K562 (cell line): ENCODE measurements at regions not wholly inside any gene's neighbourhood (a gene's known extent, or its start where the extent isn't known, plus 50 kb on each side); places are given as distances from the start of the nearest gene placed in this dataset.

Source experiments
- ATAC-seq: fragments of 200-7000 bp; cut with Tn5 transposase; 3 replicates; pipeline ENCODE4 v1.9.1; 2020; ENCODE audit warnings: moderate library complexity
- BruUV-seq: library from RNA; stranded (reverse); fragments of 400-500 nt; replicated peaks from 2 replicates; lab custom pipeline; 2021; lab: Mats Ljungman, UMichigan
- CTCF ChIA-PET: fragments of 300-600 bp; formaldehyde crosslinking; extraction: SDS; loops from one replicate; lab custom pipeline; 2021; ENCODE audit warnings: low intra/inter-chr PET ratio; lab: Yijun Ruan, JAX
- POLR2A ChIA-PET: fragments of 300-600, 350-650 bp; sonication (Branson Sonifier 250); formaldehyde crosslinking; extraction: SDS; loops from one replicate; lab custom pipeline; 2021; ENCODE audit warnings: antibody characterized with exemption, inconsistent platforms; lab: Yijun Ruan, JAX
- DNase-seq, 4 experiments: peaks; one replicate each; pipeline versions ENCODE4 v3.0.0 to v3.0.0-alpha.2; 2011 to 2018; ENCODE audit warnings: low spot score in 3 of 4, mixed read lengths in 3 of 4; ENCODE audit errors: extremely low read depth in 1 of 4
- FAIRE-seq: peaks from 2 replicates; lab custom pipeline; 2011; peaks lifted over from hg19 to GRCh38; lab: Jason Lieb, UNC
- H2AFZ ChIP-seq: 2 replicates; pipeline ENCODE4 v1.6.0; 2011; ENCODE audit warnings: low read depth, low read length, control low read depth, inconsistent platforms
- H3K27ac ChIP-seq: fragments of 200-600 bp; 3 replicates; pipeline ENCODE4 v1.8.0; 2011; ENCODE audit warnings: low read depth, mild to moderate bottlenecking, control low read depth, inconsistent platforms, low read length, moderate library complexity, mixed read lengths; ENCODE audit errors: extremely low read depth
- H3K27me3 ChIP-seq, 2 experiments: fragments of 300-600 bp in 1 of 2; 2 replicates in 1 of 2; 3 replicates in 1 of 2; pipeline versions ENCODE4 v1.6.0 to v1.8.0; 2011; ENCODE audit warnings: inconsistent platforms in 2 of 2, low read length in 2 of 2, mild to moderate bottlenecking in 1 of 2, mixed read lengths in 1 of 2, moderate library complexity in 1 of 2; ENCODE audit not compliant: control insufficient read depth in 2 of 2, insufficient read depth in 2 of 2
- H3K36me3 ChIP-seq: fragments of 300-600 bp; 3 replicates; pipeline ENCODE4 v1.8.0; 2011; ENCODE audit warnings: mild to moderate bottlenecking, low read length, inconsistent platforms; ENCODE audit not compliant: control insufficient read depth, insufficient read depth
- H3K4me1 ChIP-seq, 2 experiments: fragments of 200-600 bp in 1 of 2; replicated peaks in 1 of 2; 2 replicates in 1 of 2; 3 replicates in 1 of 2; pipeline versions ENCODE4 v1.5.1 to v1.8.0; 2011; ENCODE audit warnings: inconsistent platforms in 2 of 2, low read length in 2 of 2, mild to moderate bottlenecking in 1 of 2, mixed read lengths in 1 of 2, moderate library complexity in 1 of 2; ENCODE audit not compliant: control insufficient read depth in 2 of 2, insufficient read depth in 2 of 2
- H3K4me2 ChIP-seq: 2 replicates; pipeline ENCODE4 v1.6.1; 2011; ENCODE audit warnings: low read length, control low read depth, inconsistent platforms, mixed read lengths; ENCODE audit not compliant: insufficient read depth
- H3K4me3 ChIP-seq: fragments of 200-600 bp; sonication (generic), shearing (Covaris generic); 2 replicates; pipeline ENCODE4 v1.5.1; 2016; ENCODE audit warnings: control low read depth, inconsistent platforms
- H3K79me2 ChIP-seq: fragments of 200-600 bp; 3 replicates; pipeline ENCODE4 v1.8.0; 2011; ENCODE audit warnings: low read length, inconsistent platforms; ENCODE audit not compliant: control insufficient read depth, insufficient read depth
- H3K9ac ChIP-seq, 2 experiments: 2 replicates each; pipeline versions ENCODE4 v1.6.0 to v1.6.1; 2011; ENCODE audit warnings: low read depth in 2 of 2, low read length in 2 of 2, control low read depth in 1 of 2, inconsistent platforms in 1 of 2, mild to moderate bottlenecking in 1 of 2, mixed read lengths in 1 of 2; ENCODE audit not compliant: insufficient read depth in 1 of 2
- H3K9me1 ChIP-seq: one replicate; pipeline ENCODE4 v1.6.0; 2011; ENCODE audit warnings: inconsistent platforms, mild to moderate bottlenecking, low read length, moderate library complexity; ENCODE audit not compliant: control insufficient read depth, insufficient read depth
- H3K9me3 ChIP-seq: replicated peaks from 2 replicates; pipeline ENCODE4 v1.5.1; 2011; ENCODE audit warnings: low read depth, low read length, inconsistent platforms; ENCODE audit not compliant: control insufficient read depth, insufficient read depth
- H4K20me1 ChIP-seq: replicated peaks from 2 replicates; pipeline ENCODE4 v1.6.1; 2011; ENCODE audit warnings: low read length, inconsistent platforms, mixed read lengths; ENCODE audit not compliant: control insufficient read depth, insufficient read depth
- CREB3L1 ChIP-seq: fragments of 450-650 bp; IDR thresholded peaks from 2 replicates; pipeline ENCODE4 v1.6.1; 2014; ENCODE audit warnings: low read depth, mild to moderate bottlenecking, moderate library complexity, borderline replicate concordance
- ETV5 ChIP-seq: sonication (generic); formaldehyde crosslinking; IDR thresholded peaks from 2 replicates; pipeline ENCODE4 v1.4.0; 2020; ENCODE audit warnings: low read depth, mild to moderate bottlenecking, missing genetic modification reagents
- FOXJ3 ChIP-seq: sonication (generic); formaldehyde crosslinking; IDR thresholded peaks from 2 replicates; pipeline ENCODE4 v1.4.0; 2020; ENCODE audit warnings: mild to moderate bottlenecking, missing genetic modification reagents
- MAX ChIP-seq: sonication (generic); formaldehyde crosslinking; IDR thresholded peaks from 2 replicates; pipeline ENCODE4 v1.9.0; 2022; ENCODE audit warnings: mild to moderate bottlenecking, missing genetic modification reagents
- MTA1 ChIP-seq: fragments of 450-650 bp; IDR thresholded peaks from 2 replicates; pipeline ENCODE4 v1.6.1; 2017; ENCODE audit warnings: borderline replicate concordance
- ZBTB11 ChIP-seq, 3 experiments: fragments of 200-800 bp in 1 of 3; fragments of 250-450 bp in 1 of 3; fragments of 450-650 bp in 1 of 3; sonication (Bioruptor Pico) in 1 of 3; sonication (Bioruptor generic) in 1 of 3; formaldehyde crosslinking in 1 of 3; IDR thresholded peaks; 2 replicates each; pipeline versions ENCODE4 v1.6.1 to v1.8.0; 2016 to 2022; ENCODE audit warnings: mild to moderate bottlenecking in 2 of 3, missing genetic modification characterization in 2 of 3, missing compliant biosample characterization in 1 of 3, moderate library complexity in 1 of 3
- ZFP1 ChIP-seq: fragments of 450-650 bp; formaldehyde crosslinking; IDR thresholded peaks from 2 replicates; pipeline ENCODE4 v1.4.0; 2020; ENCODE audit warnings: mild to moderate bottlenecking, mixed read lengths
- ZFP36 ChIP-seq: fragments of 150-350 bp; IDR thresholded peaks from 2 replicates; pipeline ENCODE4 v1.6.1; 2018; ENCODE audit warnings: low read length, low read depth; ENCODE audit not compliant: partially characterized antibody
- ZNF407 ChIP-seq: fragments of 450-650 bp; IDR thresholded peaks from 2 replicates; pipeline ENCODE4 v1.6.1; 2016; ENCODE audit warnings: low read depth
- WGBS: fragments of 100-300 bp; shearing (Covaris generic); methylation state at CpG from one replicate; pipeline ENCODE4 v1.1.6; 2016; ENCODE audit warnings: low coverage, mixed read lengths; ENCODE audit not compliant: insufficient coverage; ENCODE audit errors: missing lambda C conversion rate; 5-methylcytosine and 5-hydroxymethylcytosine counted together
- in situ Hi-C: fragments of 300-500 bp; cut with MboI; formaldehyde crosslinking; loops from 4 replicates; pipeline ENCODE4 v1.15.0; 2018; ENCODE audit warnings: inconsistent platforms, mixed read lengths
- intact Hi-C: fragments of 100-400 bp; cut with micrococcal nuclease; formaldehyde crosslinking; loops from 2 replicates; pipeline ENCODE4 v1.14.2; 2022

GRCh38 chr9:119597499-119597898 lies 228.3 kb upstream of the BRINP1 start:
- intact Hi-C loops = no loop called here
- H4K20me1 ChIP-seq = no peaks in the 10 kb centered on the region
- no peak overlapping the region for H3K27ac ChIP-seq
- no peaks in the 10 kb centered on the region for H3K79me2 ChIP-seq
- no peaks in the 10 kb centered on the region for H3K9me3 ChIP-seq
- no peak overlapping the region for H3K9ac ChIP-seq
- FAIRE-seq = no peak
- no peaks in the 10 kb centered on the region for H3K4me1 ChIP-seq
- WGBS = 3% methylated on average over 3 of the region's 3 CpGs
- H3K4me2 ChIP-seq = no peak overlapping the region
- H3K9me1 ChIP-seq = no peaks in the 10 kb centered on the region
- ChIA-PET POLR2A (no interaction called here), CTCF (no interaction called here)
- ATAC-seq = no peak
- no peak overlapping the region for H3K4me3 ChIP-seq
- H2AFZ ChIP-seq = no peak overlapping the region
- H3K27me3 ChIP-seq = no peaks in the 10 kb centered on the region
- DNase-seq = no peak
- no peaks in the 10 kb centered on the region for H3K36me3 ChIP-seq
- in situ Hi-C loops = no loop called here
- no TSS peak for BruUV-seq
- TF ChIP-seq ZFP1 (CRISPR knock-in tag) (no peak), MAX (CRISPR knock-in tag) (no peak), CREB3L1 (no peak), MTA1 (no peak), ETV5 (CRISPR knock-in tag) (no peak), ZNF407 (no peak), ZBTB11 (CRISPR knock-in tag; IDR thresholded peaks at IDR 0.05) (no peak), FOXJ3 (CRISPR knock-in tag) (no peak), ZFP36 (no peak)
